ENCODE measurements at regions not wholly inside any gene's neighbourhood (a gene's known extent, or its start where the extent isn't known, plus 50 kb on each side); places are given as distances from the start of the nearest gene placed in this dataset.

GRCh38 chr5:17991775-17992174 is 357.5 kb downstream of the TAF11L14 start:
- TF ChIP-seq CTCF (IDR thresholded peaks at IDR 0.05): no peak
- TF ChIP-seq SIN3A (IDR thresholded peaks at IDR 0.05; ENCODE audit: borderline replicate concordance, insufficient read depth, low read depth, low read length): no peak
- no peak for TF ChIP-seq REST (IDR thresholded peaks at IDR 0.05; ENCODE audit: insufficient read depth in 1 of 2, low read depth in 2 of 2, low read length in 1 of 2)
- TF ChIP-seq POLR2AphosphoS5 (IDR thresholded peaks at IDR 0.05; ENCODE audit: low read depth, low read length): no peak
